NCI-H774 (cell line): ENCODE measurements at regions not wholly inside any gene's neighbourhood (a gene's known extent, or its start where the extent isn't known, plus 50 kb on each side); places are given as distances from the start of the nearest gene placed in this dataset.
"Not testable (repeated sequence)": the region's sequence is repeated elsewhere in the genome, so short reads cannot be mapped to it uniquely, and the experiment has no call there.

Experiments used
- DNase-seq: peaks from one replicate; lab custom pipeline; 2025; lab: John Stamatoyannopoulos, UW

GRCh38 chr3:21894459-21895340, 143.7 kb upstream of the ZNF385D start:
- DNase-seq = no peak

GRCh38 chr3:21898316-21898715, 147.3 kb upstream of the ZNF385D start:
- no peak for DNase-seq

- no peak for DNase-seq
These were observed 150.5 kb upstream of the ZNF385D start for GRCh38 chr3:21901484-21901883.

- DNase-seq = no peak
These were observed 151.9 kb upstream of the ZNF385D start for GRCh38 chr3:21902956-21903355.

GRCh38 chr3:21909096-21909495, 158.1 kb upstream of the ZNF385D start:
- DNase-seq = no peak

GRCh38 chr3:21912711-21913110, 161.7 kb upstream of the ZNF385D start:
- DNase-seq = no peak

GRCh38 chr3:21913791-21914190, 162.8 kb upstream of the ZNF385D start:
- DNase-seq = no peak

- DNase-seq = no peak
These were observed 163.4 kb upstream of the ZNF385D start for GRCh38 chr3:21914451-21914850.

GRCh38 chr3:21919383-21919782, 168.4 kb upstream of the ZNF385D start:
- DNase-seq = no peak

- no peak for DNase-seq
These were observed 169.4 kb upstream of the ZNF385D start for GRCh38 chr3:21920421-21920861.

- not testable (repeated sequence) for DNase-seq
These were observed 172.1 kb upstream of the ZNF385D start for GRCh38 chr3:21923156-21923555.

GRCh38 chr3:21927261-21927660, 176.3 kb upstream of the ZNF385D start:
- DNase-seq = no peak

- DNase-seq = no peak
These were observed 183.6 kb upstream of the ZNF385D start for GRCh38 chr3:21934591-21934990.

- no peak for DNase-seq
These were observed 185.2 kb upstream of the ZNF385D start for GRCh38 chr3:21936207-21936606.

- no peak for DNase-seq
These were observed 187.3 kb upstream of the ZNF385D start for GRCh38 chr3:21938267-21938681.

- DNase-seq = no peak
These were observed 191.3 kb upstream of the ZNF385D start for GRCh38 chr3:21942328-21942727.

- DNase-seq = no peak
These were observed 193.2 kb upstream of the ZNF385D start for GRCh38 chr3:21944251-21944650.

GRCh38 chr3:21952856-21953255, 201.8 kb upstream of the ZNF385D start:
- no peak for DNase-seq

GRCh38 chr3:21954709-21955108, 203.7 kb upstream of the ZNF385D start:
- no peak for DNase-seq

- no peak for DNase-seq
These were observed 204.4 kb upstream of the ZNF385D start for GRCh38 chr3:21955406-21955805.

- DNase-seq = no peak
These were observed 209.0 kb upstream of the ZNF385D start for GRCh38 chr3:21960033-21960432.

- DNase-seq = no peak
These were observed 211.4 kb upstream of the ZNF385D start for GRCh38 chr3:21962456-21962855.

GRCh38 chr3:21966457-21966856, 215.4 kb upstream of the ZNF385D start:
- DNase-seq = not testable (repeated sequence)

GRCh38 chr3:21979706-21980105, 228.7 kb upstream of the ZNF385D start:
- DNase-seq = no peak
